K562 (cell line): ENCODE measurements at regions not wholly inside any gene's neighbourhood (a gene's known extent, or its start where the extent isn't known, plus 50 kb on each side); places are given as distances from the start of the nearest gene placed in this dataset.
A peak's percentile ranks its signal among the peaks of the same experiment; 100 is the strongest.

Source experiments
- BRF1 ChIP-seq: IDR thresholded peaks from 3 replicates; pipeline ENCODE4 v1.6.1; 2011; ENCODE audit warnings: borderline replicate concordance, mild to moderate bottlenecking; ENCODE audit not compliant: insufficient read length; ENCODE audit errors: extremely low read depth
- CSDE1 ChIP-seq, 2 experiments: fragments of 450-650 bp; IDR thresholded peaks; 2 replicates each; pipeline ENCODE4 v1.6.1; 2016; ENCODE audit warnings: mild to moderate bottlenecking in 1 of 2
- DMBX1 ChIP-seq: fragments of 250-450 bp; sonication (Bioruptor Pico); IDR thresholded peaks from 2 replicates; pipeline ENCODE4 v1.8.0; 2022; ENCODE audit warnings: inconsistent platforms, mild to moderate bottlenecking, moderate library complexity, borderline replicate concordance
- FOSL1 ChIP-seq: fragments of 200-800 bp; sonication (Bioruptor generic); conservative IDR thresholded peaks from 2 replicates; pipeline ENCODE4 v1.6.1; 2016; ENCODE audit warnings: missing genetic modification characterization, missing compliant biosample characterization
- GATA2 ChIP-seq: sonication (generic); formaldehyde crosslinking; IDR thresholded peaks from 2 replicates; pipeline ENCODE4 v1.4.0; 2020; ENCODE audit warnings: mild to moderate bottlenecking, missing genetic modification reagents
- HDAC1 ChIP-seq, 2 experiments: fragments of 450-650 bp; IDR thresholded peaks; 2 replicates each; pipeline ENCODE4 v1.6.1; 2016 to 2017; ENCODE audit warnings: inconsistent platforms in 1 of 2, mild to moderate bottlenecking in 1 of 2, moderate library complexity in 1 of 2
- JUN ChIP-seq, 2 experiments: sonication (generic) in 1 of 2; formaldehyde crosslinking in 1 of 2; IDR thresholded peaks; 2 replicates each; pipeline versions ENCODE4 v1.6.1 to v1.8.0; 2012 to 2022; ENCODE audit warnings: borderline replicate concordance in 2 of 2, mild to moderate bottlenecking in 2 of 2, improper control_type of control experiment in 1 of 2, low read depth in 1 of 2, low read length in 1 of 2, missing genetic modification reagents in 1 of 2
- MEIS2 ChIP-seq: fragments of 450-650 bp; IDR thresholded peaks from 2 replicates; pipeline ENCODE4 v1.6.1; 2014; ENCODE audit warnings: mild to moderate bottlenecking; ENCODE audit not compliant: partially characterized antibody
- NCOR1 ChIP-seq: fragments of 450-650 bp; IDR thresholded peaks from 2 replicates; pipeline ENCODE4 v1.6.1; 2016; ENCODE audit warnings: mild to moderate bottlenecking, moderate library complexity
- PRPF4 ChIP-seq: fragments of 200-400 bp; formaldehyde crosslinking; IDR thresholded peaks from one replicate; pipeline ENCODE4 v1.6.1; 2017; ENCODE audit warnings: low read length, low read depth, mild to moderate bottlenecking; ENCODE audit not compliant: insufficient read depth, poor library complexity, severe bottlenecking
- RAD21 ChIP-seq, 2 experiments: fragments of 250-450 bp in 1 of 2; fragments of 450-650 bp in 1 of 2; sonication (Bioruptor Pico) in 1 of 2; formaldehyde crosslinking in 1 of 2; IDR thresholded peaks in 1 of 2; conservative IDR thresholded peaks in 1 of 2; 2 replicates each; pipeline versions ENCODE4 v1.4.0 to v1.8.0; 2020 to 2022; ENCODE audit warnings: mild to moderate bottlenecking in 2 of 2, moderate library complexity in 1 of 2
- RBM22 ChIP-seq: fragments of 200-400 bp; formaldehyde crosslinking; IDR thresholded peaks from 2 replicates; pipeline ENCODE4 v1.6.1; 2018; ENCODE audit warnings: low read length, low read depth; ENCODE audit not compliant: poor library complexity, severe bottlenecking
- TF ChIP-seq, protein P1 (sequence below): fragments of 450-650 bp; IDR thresholded peaks from one replicate; pipeline ENCODE4 v1.6.1; 2018; ENCODE audit warnings: mild to moderate bottlenecking, moderate library complexity; ENCODE audit not compliant: partially characterized antibody
- TF ChIP-seq, protein P2 (sequence below): sonication (generic); formaldehyde crosslinking; IDR thresholded peaks from 2 replicates; pipeline ENCODE4 v1.8.0; 2022; ENCODE audit warnings: missing genetic modification reagents, mild to moderate bottlenecking, moderate library complexity, borderline replicate concordance
- TF ChIP-seq, protein P3 (sequence below), 2 experiments: IDR thresholded peaks; 2 replicates each; pipeline ENCODE4 v1.6.1; 2012; ENCODE audit warnings: improper control_type of control experiment in 2 of 2, low read depth in 2 of 2, low read length in 2 of 2, borderline replicate concordance in 1 of 2
- TF ChIP-seq, protein P4 (sequence below): fragments of 450-650 bp; formaldehyde crosslinking; IDR thresholded peaks from 2 replicates; pipeline ENCODE4 v1.4.0; 2020; ENCODE audit warnings: mild to moderate bottlenecking, moderate library complexity
- TF ChIP-seq, protein P5 (sequence below), 3 experiments: IDR thresholded peaks in 2 of 3; conservative IDR thresholded peaks in 1 of 3; 2 replicates each; pipeline ENCODE4 v1.5.1; 2011 to 2012; ENCODE audit warnings: low read length in 3 of 3, mild to moderate bottlenecking in 3 of 3, control low read depth in 2 of 3, improper control_type of control experiment in 1 of 3, inconsistent platforms in 1 of 3, low read depth in 1 of 3, mixed read lengths in 1 of 3, moderate library complexity in 1 of 3; ENCODE audit not compliant: insufficient read depth in 2 of 3

DNA sequence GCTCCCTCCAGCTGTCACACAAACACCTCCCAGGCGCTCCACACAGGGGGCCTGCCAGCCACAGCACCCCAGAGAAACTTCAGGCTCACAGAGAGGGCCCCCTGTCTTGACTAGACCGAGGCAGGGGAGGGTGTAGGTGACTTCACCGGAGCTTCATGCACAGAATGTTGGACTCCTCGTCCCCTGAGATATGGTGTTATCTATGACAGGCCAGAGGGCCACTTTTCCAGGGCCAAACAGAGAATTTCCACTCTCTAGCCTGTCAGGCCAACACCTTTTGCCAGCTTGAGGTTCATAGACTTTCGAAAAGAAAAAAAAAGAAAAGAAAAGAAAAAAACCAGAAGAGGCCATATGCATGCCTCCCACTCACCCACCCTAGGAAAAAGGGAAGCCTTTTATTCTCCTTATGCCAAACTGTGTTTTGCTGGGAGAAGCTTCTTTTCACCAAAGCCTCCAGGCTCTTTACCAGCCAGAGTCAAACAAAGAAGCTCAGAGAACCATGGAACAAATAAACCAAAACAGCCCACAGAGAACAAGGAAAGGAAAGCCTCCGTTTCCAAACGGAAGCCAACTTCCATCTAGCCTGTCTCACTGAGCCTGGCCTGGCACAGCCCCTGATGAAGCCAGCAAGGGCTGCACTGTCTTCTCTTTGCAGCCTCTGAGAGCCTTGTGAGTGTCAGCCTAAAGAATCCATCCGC is 313.2 kb upstream of the JARID2 start (continued):
- TF ChIP-seq, protein P1, sequence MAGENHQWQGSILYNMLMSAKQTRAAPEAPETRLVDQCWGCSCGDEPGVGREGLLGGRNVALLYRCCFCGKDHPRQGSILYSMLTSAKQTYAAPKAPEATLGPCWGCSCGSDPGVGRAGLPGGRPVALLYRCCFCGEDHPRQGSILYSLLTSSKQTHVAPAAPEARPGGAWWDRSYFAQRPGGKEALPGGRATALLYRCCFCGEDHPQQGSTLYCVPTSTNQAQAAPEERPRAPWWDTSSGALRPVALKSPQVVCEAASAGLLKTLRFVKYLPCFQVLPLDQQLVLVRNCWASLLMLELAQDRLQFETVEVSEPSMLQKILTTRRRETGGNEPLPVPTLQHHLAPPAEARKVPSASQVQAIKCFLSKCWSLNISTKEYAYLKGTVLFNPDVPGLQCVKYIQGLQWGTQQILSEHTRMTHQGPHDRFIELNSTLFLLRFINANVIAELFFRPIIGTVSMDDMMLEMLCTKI = no peak
- TF ChIP-seq NCOR1 (peak; percentile 74), HDAC1 (IDR thresholded peaks at IDR 0.05) (peak in 1 of 2 experiments; percentile 45; a peak in 1 of 4 replicates), RBM22 (no peak), PRPF4 (no peak), JUN (IDR thresholded peaks at IDR 0.05; ENCODE audit: borderline replicate concordance, low read depth, low read length) (peak; percentile 30; the same call in 1 of the 2 replicates), JUN (CRISPR knock-in tag; IDR thresholded peaks at IDR 0.05; ENCODE audit: borderline replicate concordance) (no peak), CSDE1 (IDR thresholded peaks at IDR 0.05) (no peak), GATA2 (CRISPR knock-in tag) (peak; percentile 86), BRF1 (no peak), MEIS2 (peak; percentile 59), FOSL1 (tag) (0 out of 2 replicates have a peak, but pooled peaks have one; percentile 33), RAD21 (CRISPR knock-in tag; conservative IDR thresholded peaks at IDR 0.05 in 1 of 2, IDR thresholded peaks at IDR 0.05 in 1 of 2) (peak; percentile 11 to 24; a peak in 2 of 4 replicates), DMBX1 (CRISPR knock-in tag) (peak; percentile 47; the same call in 1 of the 2 replicates)
- TF ChIP-seq, protein P2, sequence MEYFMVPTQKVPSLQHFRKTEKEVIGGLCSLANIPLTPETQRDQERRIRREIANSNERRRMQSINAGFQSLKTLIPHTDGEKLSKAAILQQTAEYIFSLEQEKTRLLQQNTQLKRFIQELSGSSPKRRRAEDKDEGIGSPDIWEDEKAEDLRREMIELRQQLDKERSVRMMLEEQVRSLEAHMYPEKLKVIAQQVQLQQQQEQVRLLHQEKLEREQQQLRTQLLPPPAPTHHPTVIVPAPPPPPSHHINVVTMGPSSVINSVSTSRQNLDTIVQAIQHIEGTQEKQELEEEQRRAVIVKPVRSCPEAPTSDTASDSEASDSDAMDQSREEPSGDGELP (CRISPR knock-in tag) = 0 out of 2 replicates have a peak, but pooled peaks have one; percentile 11
- TF ChIP-seq, protein P3, sequence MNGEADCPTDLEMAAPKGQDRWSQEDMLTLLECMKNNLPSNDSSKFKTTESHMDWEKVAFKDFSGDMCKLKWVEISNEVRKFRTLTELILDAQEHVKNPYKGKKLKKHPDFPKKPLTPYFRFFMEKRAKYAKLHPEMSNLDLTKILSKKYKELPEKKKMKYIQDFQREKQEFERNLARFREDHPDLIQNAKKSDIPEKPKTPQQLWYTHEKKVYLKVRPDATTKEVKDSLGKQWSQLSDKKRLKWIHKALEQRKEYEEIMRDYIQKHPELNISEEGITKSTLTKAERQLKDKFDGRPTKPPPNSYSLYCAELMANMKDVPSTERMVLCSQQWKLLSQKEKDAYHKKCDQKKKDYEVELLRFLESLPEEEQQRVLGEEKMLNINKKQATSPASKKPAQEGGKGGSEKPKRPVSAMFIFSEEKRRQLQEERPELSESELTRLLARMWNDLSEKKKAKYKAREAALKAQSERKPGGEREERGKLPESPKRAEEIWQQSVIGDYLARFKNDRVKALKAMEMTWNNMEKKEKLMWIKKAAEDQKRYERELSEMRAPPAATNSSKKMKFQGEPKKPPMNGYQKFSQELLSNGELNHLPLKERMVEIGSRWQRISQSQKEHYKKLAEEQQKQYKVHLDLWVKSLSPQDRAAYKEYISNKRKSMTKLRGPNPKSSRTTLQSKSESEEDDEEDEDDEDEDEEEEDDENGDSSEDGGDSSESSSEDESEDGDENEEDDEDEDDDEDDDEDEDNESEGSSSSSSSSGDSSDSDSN (IDR thresholded peaks at IDR 0.05; ENCODE audit: borderline replicate concordance in 1 of 2, low read depth in 2 of 2, low read length in 2 of 2) = peak in 1 of 2 experiments; percentile 84; a peak in 2 of 4 replicates
- TF ChIP-seq, protein P4, sequence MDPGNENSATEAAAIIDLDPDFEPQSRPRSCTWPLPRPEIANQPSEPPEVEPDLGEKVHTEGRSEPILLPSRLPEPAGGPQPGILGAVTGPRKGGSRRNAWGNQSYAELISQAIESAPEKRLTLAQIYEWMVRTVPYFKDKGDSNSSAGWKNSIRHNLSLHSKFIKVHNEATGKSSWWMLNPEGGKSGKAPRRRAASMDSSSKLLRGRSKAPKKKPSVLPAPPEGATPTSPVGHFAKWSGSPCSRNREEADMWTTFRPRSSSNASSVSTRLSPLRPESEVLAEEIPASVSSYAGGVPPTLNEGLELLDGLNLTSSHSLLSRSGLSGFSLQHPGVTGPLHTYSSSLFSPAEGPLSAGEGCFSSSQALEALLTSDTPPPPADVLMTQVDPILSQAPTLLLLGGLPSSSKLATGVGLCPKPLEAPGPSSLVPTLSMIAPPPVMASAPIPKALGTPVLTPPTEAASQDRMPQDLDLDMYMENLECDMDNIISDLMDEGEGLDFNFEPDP (CRISPR knock-in tag) = no peak
- TF ChIP-seq, protein P5, sequence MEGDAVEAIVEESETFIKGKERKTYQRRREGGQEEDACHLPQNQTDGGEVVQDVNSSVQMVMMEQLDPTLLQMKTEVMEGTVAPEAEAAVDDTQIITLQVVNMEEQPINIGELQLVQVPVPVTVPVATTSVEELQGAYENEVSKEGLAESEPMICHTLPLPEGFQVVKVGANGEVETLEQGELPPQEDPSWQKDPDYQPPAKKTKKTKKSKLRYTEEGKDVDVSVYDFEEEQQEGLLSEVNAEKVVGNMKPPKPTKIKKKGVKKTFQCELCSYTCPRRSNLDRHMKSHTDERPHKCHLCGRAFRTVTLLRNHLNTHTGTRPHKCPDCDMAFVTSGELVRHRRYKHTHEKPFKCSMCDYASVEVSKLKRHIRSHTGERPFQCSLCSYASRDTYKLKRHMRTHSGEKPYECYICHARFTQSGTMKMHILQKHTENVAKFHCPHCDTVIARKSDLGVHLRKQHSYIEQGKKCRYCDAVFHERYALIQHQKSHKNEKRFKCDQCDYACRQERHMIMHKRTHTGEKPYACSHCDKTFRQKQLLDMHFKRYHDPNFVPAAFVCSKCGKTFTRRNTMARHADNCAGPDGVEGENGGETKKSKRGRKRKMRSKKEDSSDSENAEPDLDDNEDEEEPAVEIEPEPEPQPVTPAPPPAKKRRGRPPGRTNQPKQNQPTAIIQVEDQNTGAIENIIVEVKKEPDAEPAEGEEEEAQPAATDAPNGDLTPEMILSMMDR (IDR thresholded peaks at IDR 0.05 in 2 of 3, conservative IDR thresholded peaks at IDR 0.05 in 1 of 3; ENCODE audit: insufficient read depth in 2 of 3, low read depth in 1 of 3, low read length in 3 of 3) = peak in 2 of 3 experiments; percentile 3 to 6; a peak in 1 of 6 replicates
